H1 (cell line): ENCODE measurements at regions not wholly inside any gene's neighbourhood (a gene's known extent, or its start where the extent isn't known, plus 50 kb on each side); places are given as distances from the start of the nearest gene placed in this dataset.

Experiments used
- RNF2 ChIP-seq: fragments of 200-900, 300-1000 bp; sonication (generic); IDR thresholded peaks from 2 replicates; pipeline ENCODE4 v1.7.1; 2016; ENCODE audit warnings: borderline replicate concordance, low read depth, mild to moderate bottlenecking, antibody characterized with exemption, low read length; ENCODE audit not compliant: poor library complexity, severe bottlenecking; ENCODE audit errors: missing control alignments
- TF ChIP-seq, protein P1 (sequence below), 3 experiments: IDR thresholded peaks; 1 replicate in 2 of 3; 2 replicates in 1 of 3; pipeline versions ENCODE4 v1.5.1 to v1.6.1; 2011; ENCODE audit warnings: low read length in 3 of 3, mild to moderate bottlenecking in 3 of 3, inconsistent platforms in 2 of 3, low read depth in 1 of 3, moderate library complexity in 1 of 3; ENCODE audit not compliant: insufficient read depth in 1 of 3; ENCODE audit errors: control extremely low read depth in 1 of 3

DNA sequence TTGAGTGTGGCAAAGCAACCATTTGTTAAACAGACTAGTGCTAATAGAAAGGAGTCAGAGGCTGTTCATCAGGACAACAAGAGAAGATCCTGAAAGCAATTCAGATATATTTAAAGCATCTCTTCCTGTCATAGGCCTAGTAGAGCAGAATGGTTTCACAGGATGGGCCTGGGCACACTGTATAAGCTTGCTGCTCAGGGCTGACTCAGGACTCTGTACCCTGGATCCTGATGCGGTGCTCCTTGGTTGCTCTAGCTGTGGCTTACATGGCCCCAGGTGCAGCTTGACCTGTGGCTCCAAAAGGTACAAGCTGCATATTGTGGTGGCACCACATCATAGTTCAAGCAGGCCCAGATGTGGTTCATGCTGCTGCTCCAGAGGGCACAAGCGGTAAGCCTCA is 313.4 kb downstream of the ETNK1 start:
- no peak for TF ChIP-seq RNF2
- TF ChIP-seq, protein P1, sequence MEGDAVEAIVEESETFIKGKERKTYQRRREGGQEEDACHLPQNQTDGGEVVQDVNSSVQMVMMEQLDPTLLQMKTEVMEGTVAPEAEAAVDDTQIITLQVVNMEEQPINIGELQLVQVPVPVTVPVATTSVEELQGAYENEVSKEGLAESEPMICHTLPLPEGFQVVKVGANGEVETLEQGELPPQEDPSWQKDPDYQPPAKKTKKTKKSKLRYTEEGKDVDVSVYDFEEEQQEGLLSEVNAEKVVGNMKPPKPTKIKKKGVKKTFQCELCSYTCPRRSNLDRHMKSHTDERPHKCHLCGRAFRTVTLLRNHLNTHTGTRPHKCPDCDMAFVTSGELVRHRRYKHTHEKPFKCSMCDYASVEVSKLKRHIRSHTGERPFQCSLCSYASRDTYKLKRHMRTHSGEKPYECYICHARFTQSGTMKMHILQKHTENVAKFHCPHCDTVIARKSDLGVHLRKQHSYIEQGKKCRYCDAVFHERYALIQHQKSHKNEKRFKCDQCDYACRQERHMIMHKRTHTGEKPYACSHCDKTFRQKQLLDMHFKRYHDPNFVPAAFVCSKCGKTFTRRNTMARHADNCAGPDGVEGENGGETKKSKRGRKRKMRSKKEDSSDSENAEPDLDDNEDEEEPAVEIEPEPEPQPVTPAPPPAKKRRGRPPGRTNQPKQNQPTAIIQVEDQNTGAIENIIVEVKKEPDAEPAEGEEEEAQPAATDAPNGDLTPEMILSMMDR (IDR thresholded peaks at IDR 0.05; ENCODE audit: control extremely low read depth in 1 of 3, insufficient read depth in 1 of 3, low read depth in 1 of 3, low read length in 3 of 3), result no peak
